Cardiac fibroblast (primary cell): ENCODE measurements at regions not wholly inside any gene's neighbourhood (a gene's known extent, or its start where the extent isn't known, plus 50 kb on each side); places are given as distances from the start of the nearest gene placed in this dataset.
A peak's percentile ranks its signal among the peaks of the same experiment; 100 is the strongest.
"Not testable (repeated sequence)": the region's sequence is repeated elsewhere in the genome, so short reads cannot be mapped to it uniquely, and the experiment has no call there.

Experiments used
- DNase-seq, 2 donors: peaks; one replicate each; pipeline versions ENCODE4 v3.0.0 to v3.0.0-alpha.2; 2010; ENCODE audit warnings: low read depth in 2 of 2
- H3K4me3 ChIP-seq, 2 donors: replicated peaks in 1 of 2; 1 replicate in 1 of 2; 2 replicates in 1 of 2; pipeline ENCODE4 v1.5.1; 2011; ENCODE audit warnings: low read depth in 2 of 2, low read length in 2 of 2, mild to moderate bottlenecking in 2 of 2, moderate library complexity in 1 of 2
- TF ChIP-seq, protein P1 (sequence below): IDR thresholded peaks from one replicate; pipeline ENCODE4 v1.5.1; 2011; ENCODE audit warnings: low read depth, mild to moderate bottlenecking, low read length, inconsistent platforms

DNA sequence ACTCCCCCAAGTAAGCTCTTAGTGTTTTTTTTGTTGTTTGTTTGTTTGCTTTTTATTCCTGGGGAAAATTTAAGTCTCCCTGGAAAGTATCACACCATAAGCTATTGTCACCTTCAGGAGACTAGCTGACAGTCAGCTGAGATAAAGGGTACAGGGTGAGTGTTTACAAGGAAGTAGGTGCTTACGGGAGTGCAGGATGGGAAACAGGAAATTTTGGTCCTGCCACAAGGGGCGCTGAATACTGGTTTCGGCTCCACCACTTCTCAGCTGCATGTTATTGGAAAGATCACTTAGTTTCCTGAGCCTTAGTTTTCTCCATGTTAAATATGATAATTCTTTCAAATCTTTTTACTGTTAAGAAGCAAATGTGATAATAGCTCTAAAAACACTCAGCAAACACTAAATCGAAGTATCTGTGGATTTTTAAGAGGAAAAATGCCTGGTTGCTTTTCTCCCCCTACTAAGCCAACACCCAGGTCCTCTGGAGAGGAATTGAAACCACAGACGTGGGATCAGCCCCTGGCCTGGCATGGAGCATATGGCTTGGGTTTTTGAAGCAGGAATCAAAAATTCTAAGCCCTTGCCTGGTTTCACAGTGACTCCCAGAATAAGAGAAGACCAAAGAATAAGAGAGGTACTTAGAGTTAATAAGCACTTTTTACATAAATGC, 90.7 kb downstream of the SCN11A start:
- H3K4me3 ChIP-seq, result no peak overlapping the region
- TF ChIP-seq, protein P1, sequence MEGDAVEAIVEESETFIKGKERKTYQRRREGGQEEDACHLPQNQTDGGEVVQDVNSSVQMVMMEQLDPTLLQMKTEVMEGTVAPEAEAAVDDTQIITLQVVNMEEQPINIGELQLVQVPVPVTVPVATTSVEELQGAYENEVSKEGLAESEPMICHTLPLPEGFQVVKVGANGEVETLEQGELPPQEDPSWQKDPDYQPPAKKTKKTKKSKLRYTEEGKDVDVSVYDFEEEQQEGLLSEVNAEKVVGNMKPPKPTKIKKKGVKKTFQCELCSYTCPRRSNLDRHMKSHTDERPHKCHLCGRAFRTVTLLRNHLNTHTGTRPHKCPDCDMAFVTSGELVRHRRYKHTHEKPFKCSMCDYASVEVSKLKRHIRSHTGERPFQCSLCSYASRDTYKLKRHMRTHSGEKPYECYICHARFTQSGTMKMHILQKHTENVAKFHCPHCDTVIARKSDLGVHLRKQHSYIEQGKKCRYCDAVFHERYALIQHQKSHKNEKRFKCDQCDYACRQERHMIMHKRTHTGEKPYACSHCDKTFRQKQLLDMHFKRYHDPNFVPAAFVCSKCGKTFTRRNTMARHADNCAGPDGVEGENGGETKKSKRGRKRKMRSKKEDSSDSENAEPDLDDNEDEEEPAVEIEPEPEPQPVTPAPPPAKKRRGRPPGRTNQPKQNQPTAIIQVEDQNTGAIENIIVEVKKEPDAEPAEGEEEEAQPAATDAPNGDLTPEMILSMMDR, result peak; percentile 81
- DNase-seq, result peak; percentile 54 to 57

DNA sequence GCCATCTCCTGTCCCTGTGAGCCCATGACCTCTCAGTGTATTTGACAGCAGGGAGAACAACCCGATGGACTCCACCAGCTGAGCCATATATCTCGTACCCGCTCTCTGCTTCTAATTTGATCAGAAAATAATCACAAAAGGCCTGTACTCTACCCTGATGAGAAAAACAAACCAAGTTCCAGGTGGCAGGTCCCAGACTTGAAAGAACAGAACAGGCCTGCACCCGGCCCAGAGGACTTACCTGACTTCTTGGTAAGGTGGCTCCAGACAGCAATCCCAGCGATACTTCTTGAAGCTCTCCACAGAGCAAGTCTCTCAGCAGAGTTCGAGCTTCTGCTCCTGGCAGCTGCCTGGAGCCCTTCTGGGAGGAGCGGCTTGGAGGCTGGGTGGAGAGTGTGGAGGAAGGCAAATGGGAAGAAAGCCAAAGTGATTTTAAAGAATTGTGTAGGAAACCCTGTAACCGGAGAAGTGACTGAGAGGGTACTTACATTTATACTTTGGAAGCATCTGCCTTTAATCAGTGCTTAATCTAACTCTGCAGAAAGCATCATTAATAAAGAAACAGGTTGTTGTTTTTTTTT, 91.6 kb downstream of the SCN11A start:
- H3K4me3 ChIP-seq, result no peak overlapping the region
- DNase-seq, result no peak
- TF ChIP-seq, protein P1, result no peak

DNA sequence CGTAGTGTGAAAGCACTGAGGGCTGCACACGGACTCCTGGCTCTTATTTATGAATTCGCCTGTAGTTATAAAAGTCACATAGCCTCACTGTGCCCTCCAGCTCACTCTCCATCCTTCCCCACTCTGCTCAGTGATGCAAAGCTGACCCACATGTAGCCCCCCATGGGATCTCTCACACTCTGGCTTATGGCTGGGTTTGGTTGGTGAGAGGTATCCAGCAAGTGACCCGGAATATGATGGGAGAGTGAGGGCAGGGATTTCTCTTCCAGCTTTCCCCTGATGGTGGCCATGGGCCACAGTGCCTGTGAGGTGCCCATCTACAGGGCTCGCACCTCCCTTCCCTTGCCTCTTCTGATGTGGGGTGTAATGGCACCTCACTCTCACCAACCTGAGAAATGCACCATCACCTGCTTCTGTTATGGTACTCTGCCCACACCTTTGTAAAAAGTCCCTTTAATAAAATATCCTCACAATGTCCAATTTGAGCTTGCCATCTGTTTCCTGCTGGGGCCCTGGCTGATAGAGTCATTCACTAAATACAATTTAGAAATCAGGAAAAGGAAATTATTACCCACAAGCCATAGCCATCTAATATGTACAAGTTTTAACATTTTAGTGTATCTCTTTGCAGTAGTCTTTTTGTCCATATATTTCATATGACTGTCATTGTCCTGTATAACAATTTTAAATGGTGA, 93.6 kb downstream of the SCN11A start:
- no peak for DNase-seq
- no peak overlapping the region for H3K4me3 ChIP-seq
- TF ChIP-seq, protein P1, result no peak

DNA sequence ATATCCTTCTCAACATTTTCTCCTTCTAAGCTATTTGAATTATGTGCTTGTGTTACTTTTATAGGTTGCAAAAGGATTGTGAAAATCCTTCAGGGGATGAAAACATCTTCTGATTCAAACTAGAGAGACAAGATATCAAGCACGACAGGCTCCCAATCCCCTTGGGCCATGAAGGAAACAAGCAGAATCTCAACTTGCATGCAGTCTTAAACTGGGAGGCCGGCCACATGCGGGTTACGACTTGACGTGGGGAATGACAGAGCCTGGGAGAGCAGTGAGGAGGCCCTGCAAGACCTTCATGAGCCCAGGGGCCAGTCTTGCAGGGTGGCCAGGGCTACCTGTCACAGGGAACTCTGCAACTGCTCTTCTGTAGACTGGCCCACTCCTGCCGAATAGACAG, 94.4 kb downstream of the SCN11A start:
- no peak overlapping the region for H3K4me3 ChIP-seq
- no peak for DNase-seq
- TF ChIP-seq, protein P1, result no peak

DNA sequence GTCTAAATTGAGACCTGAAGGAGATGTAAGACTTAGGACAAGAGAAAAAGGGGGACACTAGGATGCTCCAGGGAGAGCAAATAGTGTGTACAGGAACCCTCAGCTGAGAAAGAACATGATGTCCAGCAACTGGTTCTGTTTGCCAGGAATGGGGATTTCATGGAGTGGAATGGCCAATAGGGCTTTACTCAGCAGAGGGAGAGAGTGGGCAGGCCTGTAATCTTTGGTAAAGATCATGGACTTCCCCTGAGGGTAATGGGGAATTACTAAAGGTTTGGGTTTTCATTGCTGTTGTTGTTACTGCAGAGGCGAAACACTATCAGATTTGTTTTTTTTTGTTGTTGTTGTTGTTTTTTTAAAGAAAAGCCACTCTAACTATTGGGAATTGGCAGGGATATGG, 99.0 kb downstream of the SCN11A start:
- DNase-seq, result no peak
- TF ChIP-seq, protein P1, result no peak
- H3K4me3 ChIP-seq, result no peak overlapping the region

DNA sequence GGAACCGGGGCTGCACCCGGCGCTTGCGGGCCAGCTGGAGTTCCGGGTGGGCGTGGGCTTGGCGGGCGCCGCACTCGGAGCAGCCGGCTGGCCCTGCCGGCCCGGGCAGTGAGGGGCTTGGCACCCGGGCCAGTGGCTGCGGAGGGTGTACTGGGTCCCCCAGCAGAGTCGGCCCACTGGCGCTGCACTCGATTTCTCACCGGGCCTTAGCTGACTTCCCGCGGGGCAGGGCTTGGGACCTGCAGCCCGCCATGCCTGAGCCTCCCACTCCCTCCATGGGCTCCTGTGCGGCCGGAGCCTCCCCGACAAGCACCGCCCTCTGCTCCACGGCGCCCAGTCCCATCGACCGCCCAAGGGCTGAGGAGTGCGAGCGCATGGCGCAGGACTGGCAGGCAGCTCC, 100.6 kb downstream of the SCN11A start:
- not testable (repeated sequence) for H3K4me3 ChIP-seq, DNase-seq

DNA sequence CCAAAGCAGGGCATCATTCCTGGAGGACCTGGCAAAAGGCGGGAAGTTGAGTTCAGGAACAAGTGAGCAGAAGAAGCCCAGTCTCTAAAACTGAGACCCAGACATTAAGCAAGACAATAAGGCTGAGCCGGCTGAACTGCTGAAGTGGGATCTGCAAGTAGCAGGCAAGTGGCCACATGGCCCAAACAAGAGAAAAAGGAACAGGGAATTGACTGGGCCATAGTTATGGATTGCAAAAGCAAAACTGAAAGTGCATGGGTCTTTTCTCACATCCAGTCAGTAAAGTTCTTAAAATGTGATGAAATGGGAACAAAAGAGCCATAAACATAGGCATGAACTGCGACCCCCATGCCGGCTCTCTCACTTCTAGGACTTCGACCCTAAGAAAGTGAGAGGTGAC, 101.2 kb downstream of the SCN11A start:
- TF ChIP-seq, protein P1, result no peak

More for the DNA sequence above, 101.2 kb downstream of the SCN11A start:
- DNase-seq, result no peak
- H3K4me3 ChIP-seq, result no peak overlapping the region
